ENCODE measurements at regions not wholly inside any gene's neighbourhood (a gene's known extent, or its start where the extent isn't known, plus 50 kb on each side); places are given as distances from the start of the nearest gene placed in this dataset.

GRCh38 chr10:91690996-91691676, 58.3 kb upstream of the PPP1R3C start:
- TF ChIP-seq POLR2A (IDR thresholded peaks at IDR 0.05): no peak
- no peak for TF ChIP-seq CTCF (IDR thresholded peaks at IDR 0.05)
- TF ChIP-seq EP300 (IDR thresholded peaks at IDR 0.05): no peak

Measured in tibial nerve (tissue), 4 donors.